Cardiac fibroblast (primary cell): ENCODE measurements at regions not wholly inside any gene's neighbourhood (a gene's known extent, or its start where the extent isn't known, plus 50 kb on each side); places are given as distances from the start of the nearest gene placed in this dataset.
"Not testable (repeated sequence)": the region's sequence is repeated elsewhere in the genome, so short reads cannot be mapped to it uniquely, and the experiment has no call there.

Experiments
- DNase-seq, 2 donors: peaks; one replicate each; pipeline versions ENCODE4 v3.0.0 to v3.0.0-alpha.2; 2010; ENCODE audit warnings: low read depth in 2 of 2
- H3K4me3 ChIP-seq, 2 donors: replicated peaks in 1 of 2; 1 replicate in 1 of 2; 2 replicates in 1 of 2; pipeline ENCODE4 v1.5.1; 2011; ENCODE audit warnings: low read depth in 2 of 2, low read length in 2 of 2, mild to moderate bottlenecking in 2 of 2, moderate library complexity in 1 of 2
- TF ChIP-seq, protein P1 (sequence below): IDR thresholded peaks from one replicate; pipeline ENCODE4 v1.5.1; 2011; ENCODE audit warnings: low read depth, mild to moderate bottlenecking, low read length, inconsistent platforms

DNA sequence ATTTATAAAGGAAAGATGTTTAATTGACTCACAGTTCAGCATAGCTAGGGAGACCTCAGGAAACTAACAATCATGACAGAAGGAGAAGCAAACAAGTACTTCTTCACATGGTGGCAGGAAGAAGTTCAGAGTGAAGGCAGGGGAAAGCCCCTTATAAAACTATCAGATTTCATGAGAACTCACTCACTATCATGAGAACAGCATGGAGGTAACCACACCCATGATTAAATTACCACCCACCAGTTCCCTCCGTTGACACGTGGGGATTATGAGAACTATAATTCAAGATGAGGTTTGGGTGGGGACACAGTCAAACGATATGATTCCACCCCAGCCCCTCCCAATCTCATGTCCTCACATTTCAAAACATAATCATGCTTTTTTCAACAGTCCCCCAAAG is 124.2 kb upstream of the PCGF5 start:
- no peak overlapping the region for H3K4me3 ChIP-seq
- TF ChIP-seq, protein P1, sequence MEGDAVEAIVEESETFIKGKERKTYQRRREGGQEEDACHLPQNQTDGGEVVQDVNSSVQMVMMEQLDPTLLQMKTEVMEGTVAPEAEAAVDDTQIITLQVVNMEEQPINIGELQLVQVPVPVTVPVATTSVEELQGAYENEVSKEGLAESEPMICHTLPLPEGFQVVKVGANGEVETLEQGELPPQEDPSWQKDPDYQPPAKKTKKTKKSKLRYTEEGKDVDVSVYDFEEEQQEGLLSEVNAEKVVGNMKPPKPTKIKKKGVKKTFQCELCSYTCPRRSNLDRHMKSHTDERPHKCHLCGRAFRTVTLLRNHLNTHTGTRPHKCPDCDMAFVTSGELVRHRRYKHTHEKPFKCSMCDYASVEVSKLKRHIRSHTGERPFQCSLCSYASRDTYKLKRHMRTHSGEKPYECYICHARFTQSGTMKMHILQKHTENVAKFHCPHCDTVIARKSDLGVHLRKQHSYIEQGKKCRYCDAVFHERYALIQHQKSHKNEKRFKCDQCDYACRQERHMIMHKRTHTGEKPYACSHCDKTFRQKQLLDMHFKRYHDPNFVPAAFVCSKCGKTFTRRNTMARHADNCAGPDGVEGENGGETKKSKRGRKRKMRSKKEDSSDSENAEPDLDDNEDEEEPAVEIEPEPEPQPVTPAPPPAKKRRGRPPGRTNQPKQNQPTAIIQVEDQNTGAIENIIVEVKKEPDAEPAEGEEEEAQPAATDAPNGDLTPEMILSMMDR = no peak
- DNase-seq = no peak

DNA sequence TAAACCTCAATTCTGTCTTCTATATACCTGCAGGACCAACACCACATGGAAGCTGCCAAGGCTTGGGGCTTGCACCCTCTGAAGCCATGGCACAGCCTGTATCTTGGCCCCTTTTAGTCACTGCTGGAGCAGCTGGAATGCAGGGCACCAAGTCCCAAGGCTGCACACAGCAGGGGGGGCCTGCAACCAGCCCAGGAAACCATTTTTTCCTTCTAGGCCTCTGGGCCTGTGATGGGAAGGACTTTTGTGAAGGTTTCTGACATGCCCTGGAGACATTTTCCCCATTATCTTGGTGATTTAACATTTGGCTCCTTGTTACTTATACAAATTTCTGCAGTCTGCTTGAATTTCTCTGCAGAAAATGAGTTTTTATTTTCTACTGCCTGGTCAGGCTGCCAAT is 123.2 kb upstream of the PCGF5 start:
- no peak for DNase-seq
- no peak overlapping the region for H3K4me3 ChIP-seq
- TF ChIP-seq, protein P1 = no peak

DNA sequence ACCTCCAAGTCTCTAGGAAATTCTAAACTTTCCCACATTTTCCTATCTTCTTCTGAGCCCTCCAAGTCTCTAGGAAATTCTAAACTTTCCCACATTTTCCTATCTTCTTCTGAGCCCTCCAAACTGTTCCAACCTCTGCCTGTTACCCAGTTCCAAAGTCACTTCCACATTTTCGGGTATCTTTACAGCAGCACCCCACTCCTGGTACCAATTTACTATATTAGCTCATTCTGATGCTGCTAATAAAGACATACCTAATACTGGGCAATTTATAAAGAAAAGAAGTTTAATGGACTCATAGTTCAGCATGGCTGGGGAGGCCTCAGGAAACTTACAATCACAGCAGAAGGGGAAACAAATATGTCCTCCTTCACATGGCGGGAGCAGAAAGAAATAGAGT is 122.4 kb upstream of the PCGF5 start:
- DNase-seq, H3K4me3 ChIP-seq: not testable (repeated sequence)

DNA sequence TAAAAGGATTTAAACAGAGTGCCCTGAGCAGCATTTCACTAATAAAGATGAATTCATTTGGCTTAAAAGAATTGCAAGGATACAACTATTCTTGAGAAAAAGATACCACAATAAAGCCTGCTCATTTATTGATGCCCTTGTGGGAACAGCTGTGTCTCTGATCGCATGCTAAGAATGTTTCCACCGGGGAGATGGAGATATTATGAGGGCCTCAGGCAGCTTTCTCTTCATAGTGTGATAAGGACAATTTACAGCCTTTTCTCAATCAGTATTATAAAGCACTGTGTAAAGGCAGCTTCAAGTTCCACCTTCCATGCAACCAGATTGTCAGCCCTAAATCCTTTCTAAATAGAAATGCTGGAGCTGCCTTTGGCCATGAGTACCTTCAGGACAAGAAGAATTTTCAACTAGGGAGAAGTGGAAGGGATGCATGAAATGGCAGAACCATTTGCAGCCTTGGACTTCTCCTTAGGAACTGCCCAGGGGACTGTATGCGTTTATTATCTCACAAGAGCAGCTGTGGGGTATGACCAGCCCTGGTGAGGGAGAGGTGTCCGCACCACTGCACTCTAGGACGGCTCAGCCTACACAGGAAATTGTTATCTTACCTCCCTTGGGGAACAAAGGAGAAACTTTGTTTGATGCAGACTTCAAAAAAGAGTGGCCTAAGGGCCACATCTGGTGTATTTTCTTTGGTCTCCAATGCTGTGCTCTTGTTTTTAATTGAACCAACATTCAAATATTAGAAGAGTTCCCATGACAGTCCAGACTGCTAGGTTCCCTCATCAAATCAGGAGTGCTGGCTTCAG is 116.9 kb upstream of the PCGF5 start:
- H3K4me3 ChIP-seq = no peak overlapping the region
- peak; percentile 6 to 8 for DNase-seq
- TF ChIP-seq, protein P1 = no peak

DNA sequence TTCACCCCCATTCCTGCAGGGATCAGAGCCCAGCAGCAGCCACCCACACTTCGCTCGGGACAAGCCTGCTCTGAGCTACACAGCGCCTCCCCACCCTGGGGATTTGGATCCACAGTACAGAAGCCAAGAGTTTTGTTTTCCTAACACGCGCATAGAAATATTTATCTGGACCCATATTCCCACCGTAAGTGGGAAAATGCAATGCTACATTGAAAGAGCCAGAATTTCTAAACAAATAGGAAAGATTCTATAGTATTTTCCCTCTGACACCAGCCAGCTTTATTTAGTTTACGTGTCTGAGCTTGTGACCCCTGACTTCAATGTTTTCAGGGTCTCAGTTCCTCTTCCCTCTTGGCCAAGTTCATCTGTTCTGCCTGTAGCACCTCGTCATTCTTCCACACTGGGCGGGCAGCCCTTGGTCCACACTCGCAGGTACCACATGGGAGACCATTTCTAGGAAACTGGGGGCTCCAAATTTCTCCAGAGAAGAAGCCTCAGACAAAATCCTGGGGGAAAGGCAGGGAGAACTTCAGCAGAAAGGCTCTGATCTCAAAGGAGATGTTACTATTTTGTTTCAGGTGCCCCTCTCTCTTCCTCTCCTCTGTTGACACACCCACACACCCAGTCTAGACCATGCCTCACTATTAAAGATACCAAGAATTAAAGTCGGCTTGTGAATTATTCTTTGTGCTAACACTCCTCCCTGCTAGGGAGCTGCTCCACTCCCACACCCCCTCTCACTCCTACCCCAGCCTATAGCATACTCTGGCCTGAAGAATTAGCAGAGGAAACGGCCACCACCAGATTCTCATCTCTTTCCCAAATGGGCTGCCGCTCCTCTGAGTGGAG is 116.0 kb upstream of the PCGF5 start:
- peak in 1 of 2 donors; percentile 18 for DNase-seq
- H3K4me3 ChIP-seq = no peak overlapping the region
- TF ChIP-seq, protein P1 = no peak

DNA sequence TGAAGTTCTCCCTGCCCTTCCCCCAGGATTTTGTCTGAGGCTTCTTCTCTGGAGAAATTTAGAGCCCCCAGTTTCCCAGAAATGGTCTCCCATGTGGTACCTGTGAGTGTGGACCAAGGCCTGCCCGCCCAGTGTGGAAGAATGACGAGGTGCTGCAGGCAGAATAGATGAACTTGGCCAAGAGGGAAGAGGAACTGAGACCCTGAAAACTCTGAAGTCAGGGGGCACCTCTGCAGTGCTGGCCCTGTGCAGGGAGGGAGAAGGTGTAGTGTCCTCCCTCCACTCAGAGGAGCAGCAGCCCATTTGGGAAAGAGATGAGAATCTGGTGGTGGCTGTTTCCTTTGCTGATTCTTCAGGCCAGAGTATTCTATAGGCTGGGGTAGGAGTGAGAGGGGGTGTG is 115.2 kb upstream of the PCGF5 start:
- TF ChIP-seq, protein P1 = no peak
- DNase-seq = no peak
- H3K4me3 ChIP-seq = no peak overlapping the region

DNA sequence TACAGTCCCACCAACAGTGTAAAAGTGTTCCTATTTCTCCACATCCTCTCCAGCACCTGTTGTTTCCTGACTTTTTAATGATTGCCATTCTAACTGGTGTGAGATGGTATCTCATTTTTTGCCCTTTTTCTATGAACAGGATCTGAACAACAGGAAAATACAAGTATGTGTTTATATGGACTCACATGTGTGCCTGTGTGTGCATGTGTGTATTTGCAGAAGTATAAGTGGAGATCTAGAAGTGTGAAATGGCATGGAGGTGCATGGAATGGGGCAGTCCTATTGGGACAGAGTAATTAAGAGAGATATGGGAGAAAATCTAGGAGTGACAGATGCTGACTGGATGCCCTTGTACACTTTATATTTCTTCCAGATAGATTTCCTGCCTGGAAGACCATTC is 111.6 kb upstream of the PCGF5 start:
- H3K4me3 ChIP-seq = no peak overlapping the region
- no peak for DNase-seq
- TF ChIP-seq, protein P1 = no peak
